H9 (cell line): ENCODE measurements at regions not wholly inside any gene's neighbourhood (a gene's known extent, or its start where the extent isn't known, plus 50 kb on each side); places are given as distances from the start of the nearest gene placed in this dataset.

ENCODE experiments used
- DNase-seq: peaks from one replicate; pipeline ENCODE4 v3.0.0-alpha.2; 2017
- H2AFZ ChIP-seq: one replicate; pipeline ENCODE4 v1.6.1; 2013; ENCODE audit warnings: mild to moderate bottlenecking, low read length, control low read depth, moderate library complexity
- H2AK5ac ChIP-seq: 2 replicates; pipeline ENCODE4 v1.6.1; 2013; ENCODE audit warnings: low read length, control low read depth, mixed read lengths; ENCODE audit not compliant: insufficient read length
- H2BK120ac ChIP-seq: one replicate; pipeline ENCODE4 v1.6.1; 2013; ENCODE audit warnings: low read depth, mild to moderate bottlenecking, low read length, control low read depth, inconsistent platforms; ENCODE audit not compliant: poor library complexity, severe bottlenecking
- H2BK12ac ChIP-seq: 2 replicates; pipeline ENCODE4 v1.6.1; 2013; ENCODE audit warnings: low read length, control low read depth, mixed read lengths, low read depth; ENCODE audit not compliant: insufficient read length
- H2BK15ac ChIP-seq: 2 replicates; pipeline ENCODE4 v1.6.1; 2013; ENCODE audit warnings: low read depth, low read length, control low read depth
- H2BK20ac ChIP-seq: one replicate; pipeline ENCODE4 v1.6.1; 2013; ENCODE audit warnings: low read depth, mild to moderate bottlenecking, low read length, control low read depth, inconsistent platforms; ENCODE audit not compliant: poor library complexity, severe bottlenecking
- H2BK5ac ChIP-seq: 2 replicates; pipeline ENCODE4 v1.6.1; 2013; ENCODE audit warnings: low read length, control low read depth, mixed read lengths; ENCODE audit not compliant: insufficient read length
- H3K14ac ChIP-seq: 2 replicates; pipeline ENCODE4 v1.6.1; 2013; ENCODE audit warnings: low read length, control low read depth; ENCODE audit not compliant: insufficient read depth
- H3K18ac ChIP-seq: 2 replicates; pipeline ENCODE4 v1.6.1; 2013; ENCODE audit warnings: low read depth, mild to moderate bottlenecking, mixed read lengths, low read length, control low read depth; ENCODE audit not compliant: insufficient read length
- H3K23ac ChIP-seq: 2 replicates; pipeline ENCODE4 v1.6.1; 2013; ENCODE audit warnings: low read length, control low read depth, mixed read lengths, low read depth; ENCODE audit not compliant: insufficient read length
- H3K23me2 ChIP-seq: 2 replicates; pipeline ENCODE4 v1.6.1; 2013; ENCODE audit warnings: low read depth, mild to moderate bottlenecking, mixed read lengths, low read length, control low read depth; ENCODE audit not compliant: insufficient read length, poor library complexity, severe bottlenecking
- H3K27ac ChIP-seq: 2 replicates; pipeline ENCODE4 v1.5.1; 2013; ENCODE audit warnings: low read length, control low read depth, mixed read lengths, low read depth; ENCODE audit not compliant: insufficient read length
- H3K27me3 ChIP-seq: 2 replicates; pipeline ENCODE4 v1.6.1; 2013; ENCODE audit warnings: low read length, control low read depth, inconsistent platforms; ENCODE audit not compliant: insufficient read depth
- H3K4ac ChIP-seq: 2 replicates; pipeline ENCODE4 v1.6.1; 2013; ENCODE audit warnings: low read depth, mild to moderate bottlenecking, control low read depth, inconsistent platforms, low read length, moderate library complexity
- H3K4me1 ChIP-seq: 2 replicates; pipeline ENCODE4 v1.6.1; 2013; ENCODE audit warnings: low read length, control low read depth, inconsistent platforms; ENCODE audit not compliant: insufficient read depth
- H3K4me2 ChIP-seq: 2 replicates; pipeline ENCODE4 v1.6.1; 2013; ENCODE audit warnings: low read length, control low read depth, mixed read lengths; ENCODE audit not compliant: insufficient read length, insufficient read depth
- H3K56ac ChIP-seq: 2 replicates; pipeline ENCODE4 v1.6.1; 2013; ENCODE audit warnings: low read depth, mild to moderate bottlenecking, mixed read lengths, low read length, control low read depth; ENCODE audit not compliant: insufficient read length
- H3K79me1 ChIP-seq: 2 replicates; pipeline ENCODE4 v1.6.1; 2013; ENCODE audit warnings: low read depth, mild to moderate bottlenecking, moderate library complexity, low read length, control low read depth, inconsistent platforms; ENCODE audit not compliant: insufficient read depth, poor library complexity, severe bottlenecking
- H3K79me2 ChIP-seq: 2 replicates; pipeline ENCODE4 v1.6.1; 2013; ENCODE audit warnings: low read length, control low read depth, inconsistent platforms; ENCODE audit not compliant: insufficient read depth
- H3K9ac ChIP-seq: 2 replicates; pipeline ENCODE4 v1.6.1; 2013; ENCODE audit warnings: low read length, control low read depth, mixed read lengths; ENCODE audit not compliant: insufficient read length; ENCODE audit errors: extremely low read depth
- H3K9me3 ChIP-seq: one replicate; pipeline ENCODE4 v1.6.1; 2013; ENCODE audit warnings: low read depth, low read length, inconsistent platforms; ENCODE audit not compliant: control insufficient read depth
- H3T11ph ChIP-seq: one replicate; pipeline ENCODE4 v1.6.1; 2013; ENCODE audit warnings: mild to moderate bottlenecking, low read length, control low read depth, inconsistent platforms
- H4K20me1 ChIP-seq: one replicate; pipeline ENCODE4 v1.6.1; 2013; ENCODE audit not compliant: control insufficient read depth, insufficient read length, insufficient read depth
- H4K5ac ChIP-seq: 2 replicates; pipeline ENCODE4 v1.6.1; 2013; ENCODE audit warnings: low read depth, mild to moderate bottlenecking, mixed read lengths, low read length, control low read depth; ENCODE audit not compliant: insufficient read length
- H4K8ac ChIP-seq: replicated peaks from 2 replicates; pipeline ENCODE4 v1.6.1; 2013; ENCODE audit warnings: low read length, control low read depth, mixed read lengths, low read depth; ENCODE audit not compliant: insufficient read length
- H4K91ac ChIP-seq: 2 replicates; pipeline ENCODE4 v1.6.1; 2013; ENCODE audit warnings: low read depth, mild to moderate bottlenecking, moderate library complexity, mixed read lengths, low read length, control low read depth; ENCODE audit not compliant: insufficient read length
- H3K27ac Mint-ChIP-seq, 3 experiments: 2 replicates in 2 of 3; 3 replicates in 1 of 3; pipeline ENCODE4 v1.8.0; 2020 to 2021; ENCODE audit warnings: mixed read lengths in 3 of 3, mild to moderate bottlenecking in 1 of 3, moderate library complexity in 1 of 3
- H3K27me3 Mint-ChIP-seq: 2 replicates; pipeline ENCODE4 v1.8.0; 2021; ENCODE audit warnings: low read depth, mild to moderate bottlenecking, moderate library complexity, mixed read lengths
- H3K36me3 Mint-ChIP-seq, 3 experiments: 2 replicates in 2 of 3; 3 replicates in 1 of 3; pipeline ENCODE4 v1.8.0; 2020 to 2021; ENCODE audit warnings: low read depth in 3 of 3, mixed read lengths in 3 of 3; ENCODE audit not compliant: insufficient read depth in 1 of 3
- H3K4me1 Mint-ChIP-seq, 2 experiments: 2 replicates each; pipeline ENCODE4 v1.8.0; 2020; ENCODE audit warnings: mixed read lengths in 2 of 2
- H3K4me3 Mint-ChIP-seq, 2 experiments: 2 replicates in 1 of 2; 3 replicates in 1 of 2; pipeline ENCODE4 v1.8.0; 2020 to 2021; ENCODE audit warnings: mild to moderate bottlenecking in 2 of 2, mixed read lengths in 2 of 2, moderate library complexity in 1 of 2
- H3K9me3 Mint-ChIP-seq, 2 experiments: 2 replicates in 1 of 2; 3 replicates in 1 of 2; pipeline ENCODE4 v1.8.0; 2020; ENCODE audit warnings: mild to moderate bottlenecking in 2 of 2, mixed read lengths in 2 of 2, moderate library complexity in 1 of 2
- WGBS: extraction: QIAGEN DNeasy Blood & Tissue Kit; methylation state at CpG from one replicate; pipeline ENCODE4 v1.1.7; 2013; ENCODE audit warnings: missing lambda C conversion rate, low lambda C conversion rate, mixed read lengths; ENCODE audit not compliant: insufficient read length; ENCODE audit errors: extremely low coverage; 5-methylcytosine and 5-hydroxymethylcytosine counted together
- TF ChIP-seq, protein P1 (sequence below): fragments of 200-600 bp; sonication (generic); conservative IDR thresholded peaks from 3 replicates; pipeline ENCODE4 v1.8.0; 2021; ENCODE audit warnings: antibody characterized with exemption, mild to moderate bottlenecking

- Histone ChIP-seq H2BK15ac (no peak overlapping the region), H2AFZ (no peak overlapping the region), H2BK20ac (no peak overlapping the region), H3K18ac (no peak overlapping the region), H2BK5ac (no peak overlapping the region), H3K27ac (no peak overlapping the region), H4K5ac (no peak overlapping the region), H3K14ac (no peak overlapping the region), H3K9ac (no peak overlapping the region), H3K56ac (no peak overlapping the region), H4K8ac (no peak overlapping the region), H3T11ph (no peak overlapping the region), H3K4me1 (no peaks in the 10 kb centered on the region), H3K23ac (no peak overlapping the region), H3K4ac (no peak overlapping the region), H2BK120ac (no peak overlapping the region), H2AK5ac (no peak overlapping the region), H2BK12ac (no peak overlapping the region), H3K79me2 (no peaks in the 10 kb centered on the region), H3K4me2 (no peak overlapping the region), H3K79me1 (no peaks in the 10 kb centered on the region), H3K23me2 (no peaks in the 10 kb centered on the region), H4K20me1 (no peaks in the 10 kb centered on the region), H4K91ac (no peak overlapping the region), H3K9me3 (no peaks in the 10 kb centered on the region), H3K27me3 (no peaks in the 10 kb centered on the region)
- Mint-ChIP-seq H3K4me1 (peaks cover 4 to 5% of the 10 kb centered on the region in 2 experiments; a peak in 2 of 4 replicates), H3K27ac (no peak overlapping the region; a peak in 1 of 7 replicates), H3K4me3 (no peak overlapping the region), H3K9me3 (peaks cover 3 to 9% of the 10 kb centered on the region in 2 experiments; a peak in 3 of 5 replicates), H3K27me3 (no peaks in the 10 kb centered on the region), H3K36me3 (peaks cover 0 to 8% (median 0%) of the 10 kb centered on the region in 3 experiments; a peak in 3 of 7 replicates)
- no peak for DNase-seq
- TF ChIP-seq, protein P1, sequence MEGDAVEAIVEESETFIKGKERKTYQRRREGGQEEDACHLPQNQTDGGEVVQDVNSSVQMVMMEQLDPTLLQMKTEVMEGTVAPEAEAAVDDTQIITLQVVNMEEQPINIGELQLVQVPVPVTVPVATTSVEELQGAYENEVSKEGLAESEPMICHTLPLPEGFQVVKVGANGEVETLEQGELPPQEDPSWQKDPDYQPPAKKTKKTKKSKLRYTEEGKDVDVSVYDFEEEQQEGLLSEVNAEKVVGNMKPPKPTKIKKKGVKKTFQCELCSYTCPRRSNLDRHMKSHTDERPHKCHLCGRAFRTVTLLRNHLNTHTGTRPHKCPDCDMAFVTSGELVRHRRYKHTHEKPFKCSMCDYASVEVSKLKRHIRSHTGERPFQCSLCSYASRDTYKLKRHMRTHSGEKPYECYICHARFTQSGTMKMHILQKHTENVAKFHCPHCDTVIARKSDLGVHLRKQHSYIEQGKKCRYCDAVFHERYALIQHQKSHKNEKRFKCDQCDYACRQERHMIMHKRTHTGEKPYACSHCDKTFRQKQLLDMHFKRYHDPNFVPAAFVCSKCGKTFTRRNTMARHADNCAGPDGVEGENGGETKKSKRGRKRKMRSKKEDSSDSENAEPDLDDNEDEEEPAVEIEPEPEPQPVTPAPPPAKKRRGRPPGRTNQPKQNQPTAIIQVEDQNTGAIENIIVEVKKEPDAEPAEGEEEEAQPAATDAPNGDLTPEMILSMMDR, result no peak
- no CpG with 5 or more reads among the region's 3 CpGs for WGBS
These were observed 231.6 kb downstream of the IGSF11 start for GRCh38 chr3:118803096-118803476.
